ENCODE measurements at regions not wholly inside any gene's neighbourhood (a gene's known extent, or its start where the extent isn't known, plus 50 kb on each side); places are given as distances from the start of the nearest gene placed in this dataset.

GRCh38 chr1:208599063-208599462 lies 354.9 kb upstream of the PLXNA2 start:
- DNase-seq (ENCODE audit: low read depth): no peak
- TF ChIP-seq CTCF (conservative IDR thresholded peaks at IDR 0.05; ENCODE audit: low read depth, low read length): no peak
- H3K4me3 ChIP-seq (ENCODE audit: low read depth, low read length): no peak overlapping the region

- no peak overlapping the region for H3K4me3 ChIP-seq (ENCODE audit: low read depth, low read length)
- TF ChIP-seq CTCF (conservative IDR thresholded peaks at IDR 0.05; ENCODE audit: low read depth, low read length): no peak
- no peak for DNase-seq (ENCODE audit: low read depth)
Observed at GRCh38 chr1:208600456-208601190, 356.4 kb upstream of the PLXNA2 start.

- no peak for DNase-seq (ENCODE audit: low read depth)
- no peak for TF ChIP-seq CTCF (conservative IDR thresholded peaks at IDR 0.05; ENCODE audit: low read depth, low read length)
- H3K4me3 ChIP-seq (ENCODE audit: low read depth, low read length): no peak overlapping the region
Observed at GRCh38 chr1:208601561-208601960, 357.4 kb upstream of the PLXNA2 start.

GRCh38 chr1:208603721-208604120 lies 359.5 kb upstream of the PLXNA2 start:
- DNase-seq (ENCODE audit: low read depth): no peak
- no peak overlapping the region for H3K4me3 ChIP-seq (ENCODE audit: low read depth, low read length)
- no peak for TF ChIP-seq CTCF (conservative IDR thresholded peaks at IDR 0.05; ENCODE audit: low read depth, low read length)

- no peak for TF ChIP-seq CTCF (conservative IDR thresholded peaks at IDR 0.05; ENCODE audit: low read depth, low read length)
- DNase-seq (ENCODE audit: low read depth): peak; percentile 35
- no peak overlapping the region for H3K4me3 ChIP-seq (ENCODE audit: low read depth, low read length)
Observed at GRCh38 chr1:208604295-208604694, 360.1 kb upstream of the PLXNA2 start.

- TF ChIP-seq CTCF (conservative IDR thresholded peaks at IDR 0.05; ENCODE audit: low read depth, low read length): no peak
- H3K4me3 ChIP-seq (ENCODE audit: low read depth, low read length): no peak overlapping the region
- DNase-seq (ENCODE audit: low read depth): no peak
Observed at GRCh38 chr1:208606959-208607358, 362.8 kb upstream of the PLXNA2 start.

- DNase-seq (ENCODE audit: low read depth): no peak
- TF ChIP-seq CTCF (conservative IDR thresholded peaks at IDR 0.05; ENCODE audit: low read depth, low read length): no peak
- no peak overlapping the region for H3K4me3 ChIP-seq (ENCODE audit: low read depth, low read length)
Observed at GRCh38 chr1:208607616-208608015, 363.4 kb upstream of the PLXNA2 start.
